K562 (cell line): ENCODE measurements at regions not wholly inside any gene's neighbourhood (a gene's known extent, or its start where the extent isn't known, plus 50 kb on each side); places are given as distances from the start of the nearest gene placed in this dataset.

Experiments
- ATAC-seq: fragments of 200-7000 bp; cut with Tn5 transposase; 3 replicates; pipeline ENCODE4 v1.9.1; 2020; ENCODE audit warnings: moderate library complexity
- BruUV-seq: library from RNA; stranded (reverse); fragments of 400-500 nt; replicated peaks from 2 replicates; lab custom pipeline; 2021; lab: Mats Ljungman, UMichigan
- CTCF ChIA-PET: fragments of 300-600 bp; formaldehyde crosslinking; extraction: SDS; loops from one replicate; lab custom pipeline; 2021; ENCODE audit warnings: low intra/inter-chr PET ratio; lab: Yijun Ruan, JAX
- POLR2A ChIA-PET: fragments of 300-600, 350-650 bp; sonication (Branson Sonifier 250); formaldehyde crosslinking; extraction: SDS; loops from one replicate; lab custom pipeline; 2021; ENCODE audit warnings: antibody characterized with exemption, inconsistent platforms; lab: Yijun Ruan, JAX
- DNase-seq, 4 experiments: peaks; one replicate each; pipeline versions ENCODE4 v3.0.0 to v3.0.0-alpha.2; 2011 to 2018; ENCODE audit warnings: low spot score in 3 of 4, mixed read lengths in 3 of 4; ENCODE audit errors: extremely low read depth in 1 of 4
- FAIRE-seq: peaks from 2 replicates; lab custom pipeline; 2011; peaks lifted over from hg19 to GRCh38; lab: Jason Lieb, UNC
- H2AFZ ChIP-seq: 2 replicates; pipeline ENCODE4 v1.6.0; 2011; ENCODE audit warnings: low read depth, low read length, control low read depth, inconsistent platforms
- H3K27ac ChIP-seq: fragments of 200-600 bp; 3 replicates; pipeline ENCODE4 v1.8.0; 2011; ENCODE audit warnings: low read depth, mild to moderate bottlenecking, control low read depth, inconsistent platforms, low read length, moderate library complexity, mixed read lengths; ENCODE audit errors: extremely low read depth
- H3K27me3 ChIP-seq, 2 experiments: fragments of 300-600 bp in 1 of 2; 2 replicates in 1 of 2; 3 replicates in 1 of 2; pipeline versions ENCODE4 v1.6.0 to v1.8.0; 2011; ENCODE audit warnings: inconsistent platforms in 2 of 2, low read length in 2 of 2, mild to moderate bottlenecking in 1 of 2, mixed read lengths in 1 of 2, moderate library complexity in 1 of 2; ENCODE audit not compliant: control insufficient read depth in 2 of 2, insufficient read depth in 2 of 2
- H3K36me3 ChIP-seq: fragments of 300-600 bp; 3 replicates; pipeline ENCODE4 v1.8.0; 2011; ENCODE audit warnings: mild to moderate bottlenecking, low read length, inconsistent platforms; ENCODE audit not compliant: control insufficient read depth, insufficient read depth
- H3K4me1 ChIP-seq, 2 experiments: fragments of 200-600 bp in 1 of 2; replicated peaks in 1 of 2; 2 replicates in 1 of 2; 3 replicates in 1 of 2; pipeline versions ENCODE4 v1.5.1 to v1.8.0; 2011; ENCODE audit warnings: inconsistent platforms in 2 of 2, low read length in 2 of 2, mild to moderate bottlenecking in 1 of 2, mixed read lengths in 1 of 2, moderate library complexity in 1 of 2; ENCODE audit not compliant: control insufficient read depth in 2 of 2, insufficient read depth in 2 of 2
- H3K4me2 ChIP-seq: 2 replicates; pipeline ENCODE4 v1.6.1; 2011; ENCODE audit warnings: low read length, control low read depth, inconsistent platforms, mixed read lengths; ENCODE audit not compliant: insufficient read depth
- H3K4me3 ChIP-seq: fragments of 200-600 bp; sonication (generic), shearing (Covaris generic); 2 replicates; pipeline ENCODE4 v1.5.1; 2016; ENCODE audit warnings: control low read depth, inconsistent platforms
- H3K79me2 ChIP-seq: fragments of 200-600 bp; 3 replicates; pipeline ENCODE4 v1.8.0; 2011; ENCODE audit warnings: low read length, inconsistent platforms; ENCODE audit not compliant: control insufficient read depth, insufficient read depth
- H3K9ac ChIP-seq, 2 experiments: 2 replicates each; pipeline versions ENCODE4 v1.6.0 to v1.6.1; 2011; ENCODE audit warnings: low read depth in 2 of 2, low read length in 2 of 2, control low read depth in 1 of 2, inconsistent platforms in 1 of 2, mild to moderate bottlenecking in 1 of 2, mixed read lengths in 1 of 2; ENCODE audit not compliant: insufficient read depth in 1 of 2
- H3K9me1 ChIP-seq: one replicate; pipeline ENCODE4 v1.6.0; 2011; ENCODE audit warnings: inconsistent platforms, mild to moderate bottlenecking, low read length, moderate library complexity; ENCODE audit not compliant: control insufficient read depth, insufficient read depth
- H3K9me3 ChIP-seq: replicated peaks from 2 replicates; pipeline ENCODE4 v1.5.1; 2011; ENCODE audit warnings: low read depth, low read length, inconsistent platforms; ENCODE audit not compliant: control insufficient read depth, insufficient read depth
- H4K20me1 ChIP-seq: replicated peaks from 2 replicates; pipeline ENCODE4 v1.6.1; 2011; ENCODE audit warnings: low read length, inconsistent platforms, mixed read lengths; ENCODE audit not compliant: control insufficient read depth, insufficient read depth
- DEAF1 ChIP-seq: fragments of 450-650 bp; formaldehyde crosslinking; IDR thresholded peaks from 2 replicates; pipeline ENCODE4 v1.4.0; 2020; ENCODE audit warnings: mild to moderate bottlenecking, moderate library complexity
- GABPB2 ChIP-seq: fragments of 250-450 bp; sonication (Bioruptor Pico); conservative IDR thresholded peaks from 2 replicates; pipeline ENCODE4 v1.5.1; 2021; ENCODE audit warnings: mild to moderate bottlenecking
- HNRNPLL ChIP-seq: fragments of 200-400 bp; formaldehyde crosslinking; IDR thresholded peaks from 2 replicates; pipeline ENCODE4 v1.6.1; 2017; ENCODE audit warnings: low read length, low read depth, mild to moderate bottlenecking; ENCODE audit not compliant: poor library complexity, severe bottlenecking
- HSF4 ChIP-seq: fragments of 250-450 bp; sonication (Bioruptor Pico); IDR thresholded peaks from 2 replicates; pipeline ENCODE4 v2.1.2; 2022; ENCODE audit warnings: mild to moderate bottlenecking, moderate library complexity, borderline replicate concordance
- NFE2 ChIP-seq: IDR thresholded peaks from 2 replicates; pipeline ENCODE4 v1.6.1; 2014; ENCODE audit warnings: antibody characterized with exemption, low read depth
- NFE2L1 ChIP-seq: fragments of 450-650 bp; IDR thresholded peaks from 2 replicates; pipeline ENCODE4 v1.6.1; 2016; ENCODE audit warnings: missing genetic modification characterization, low read depth, mild to moderate bottlenecking, missing compliant biosample characterization, moderate library complexity, borderline replicate concordance
- POLR2B ChIP-seq: fragments of 450-650 bp; IDR thresholded peaks from 2 replicates; pipeline ENCODE4 v1.6.1; 2018; ENCODE audit warnings: low read depth; ENCODE audit not compliant: partially characterized antibody
- RBM15 ChIP-seq: fragments of 200-400 bp; formaldehyde crosslinking; IDR thresholded peaks from 2 replicates; pipeline ENCODE4 v1.6.1; 2018; ENCODE audit warnings: mild to moderate bottlenecking, low read length, moderate library complexity; ENCODE audit not compliant: insufficient read depth
- SMAD3 ChIP-seq: fragments of 450-650 bp; formaldehyde crosslinking; conservative IDR thresholded peaks from 2 replicates; pipeline ENCODE4 v1.4.0; 2020; ENCODE audit warnings: mild to moderate bottlenecking
- SRSF7 ChIP-seq: fragments of 200-400 bp; formaldehyde crosslinking; optimal IDR thresholded peaks from 2 replicates; pipeline ENCODE3; 2017; ENCODE audit warnings: mild to moderate bottlenecking, low read depth, low read length
- TCF7 ChIP-seq: sonication (generic); IDR thresholded peaks from 2 replicates; pipeline ENCODE4 v1.6.1; 2016; ENCODE audit warnings: antibody characterized with exemption, borderline replicate concordance
- TCFL5 ChIP-seq: fragments of 250-450 bp; sonication (Bioruptor Pico); conservative IDR thresholded peaks from 2 replicates; pipeline ENCODE4 v1.6.1; 2021; ENCODE audit warnings: mild to moderate bottlenecking, moderate library complexity, matching md5 sums
- THRAP3 ChIP-seq: fragments of 450-650 bp; IDR thresholded peaks from 2 replicates; pipeline ENCODE4 v1.6.1; 2016; ENCODE audit warnings: mild to moderate bottlenecking, inconsistent platforms, borderline replicate concordance
- THRB ChIP-seq: fragments of 450-650 bp; formaldehyde crosslinking; conservative IDR thresholded peaks from 2 replicates; pipeline ENCODE4 v1.4.0; 2022; ENCODE audit warnings: mild to moderate bottlenecking, missing genetic modification characterization
- ZNF175 ChIP-seq: fragments of 200-800 bp; sonication (Bioruptor generic); IDR thresholded peaks from 2 replicates; pipeline ENCODE4 v1.6.1; 2016; ENCODE audit warnings: low read depth, mild to moderate bottlenecking, missing genetic modification characterization, missing compliant biosample characterization
- ZNF384 ChIP-seq: IDR thresholded peaks from 2 replicates; pipeline ENCODE4 v1.6.1; 2012; ENCODE audit warnings: low read depth, low read length, improper control_type of control experiment
- ZNF766 ChIP-seq: fragments of 200-800 bp; sonication (Bioruptor generic); conservative IDR thresholded peaks from 2 replicates; pipeline ENCODE4 v1.6.1; 2016; ENCODE audit warnings: missing genetic modification characterization, missing compliant biosample characterization
- WGBS: fragments of 100-300 bp; shearing (Covaris generic); methylation state at CpG from one replicate; pipeline ENCODE4 v1.1.6; 2016; ENCODE audit warnings: low coverage, mixed read lengths; ENCODE audit not compliant: insufficient coverage; ENCODE audit errors: missing lambda C conversion rate; 5-methylcytosine and 5-hydroxymethylcytosine counted together
- in situ Hi-C: fragments of 300-500 bp; cut with MboI; formaldehyde crosslinking; loops from 4 replicates; pipeline ENCODE4 v1.15.0; 2018; ENCODE audit warnings: inconsistent platforms, mixed read lengths
- intact Hi-C: fragments of 100-400 bp; cut with micrococcal nuclease; formaldehyde crosslinking; loops from 2 replicates; pipeline ENCODE4 v1.14.2; 2022

DNA sequence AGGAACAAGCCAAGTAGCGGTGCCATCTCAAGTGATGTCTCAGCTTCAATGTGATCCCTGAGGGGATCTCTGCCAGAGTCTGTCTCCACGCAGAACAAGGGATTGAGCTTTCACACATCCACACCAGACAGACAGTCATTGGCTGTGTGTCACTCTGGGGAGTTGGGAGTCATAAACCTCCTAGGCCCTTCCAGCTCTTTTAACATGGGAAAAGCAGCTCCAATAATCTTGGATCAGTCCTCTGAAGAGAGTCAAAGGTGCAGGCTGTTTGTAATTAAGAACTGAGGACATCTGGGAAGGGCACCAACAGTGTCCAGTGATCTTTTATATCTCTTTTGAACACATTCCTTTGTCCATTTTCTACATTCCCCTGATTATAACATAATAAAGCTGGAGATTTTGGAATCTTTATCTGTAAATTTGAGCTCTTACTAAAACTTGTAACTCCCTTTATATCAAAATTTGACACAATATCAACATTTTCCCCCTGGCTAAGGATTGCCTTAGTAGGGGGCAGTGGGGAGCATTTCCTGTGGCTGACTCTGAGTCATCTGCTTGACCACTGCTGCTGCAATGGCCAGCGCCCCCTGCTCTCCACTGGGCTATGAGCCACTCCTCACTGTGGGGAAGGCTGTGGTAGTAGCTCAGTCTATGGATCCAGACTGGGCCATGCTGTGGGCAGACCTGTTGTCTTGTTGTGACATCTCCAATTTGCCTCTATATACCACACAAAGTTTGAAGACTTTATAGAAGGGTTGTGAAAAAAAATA is 284.4 kb downstream of the OSTF1 start:
- ChIA-PET POLR2A (no interaction called here), CTCF (no interaction called here)
- Histone ChIP-seq H3K9ac (no peak overlapping the region), H3K79me2 (no peaks in the 10 kb centered on the region), H3K4me1 (no peaks in the 10 kb centered on the region), H3K4me3 (no peak overlapping the region), H2AFZ (no peak overlapping the region), H3K27me3 (no peaks in the 10 kb centered on the region), H3K27ac (no peak overlapping the region), H3K9me1 (no peaks in the 10 kb centered on the region), H3K4me2 (no peak overlapping the region), H3K9me3 (no peaks in the 10 kb centered on the region), H4K20me1 (no peaks in the 10 kb centered on the region), H3K36me3 (no peaks in the 10 kb centered on the region)
- no peak for DNase-seq
- FAIRE-seq = no peak
- intact Hi-C loops (no loop called here), in situ Hi-C loops (no loop called here)
- BruUV-seq = no TSS peak
- TF ChIP-seq HNRNPLL (no peak), NFE2 (no peak), THRAP3 (no peak), ZNF384 (no peak), SRSF7 (no peak), ZNF175 (CRISPR knock-in tag) (no peak), NFE2L1 (tag) (no peak), GABPB2 (CRISPR knock-in tag) (no peak), TCF7 (no peak), POLR2B (no peak), RBM15 (no peak), SMAD3 (CRISPR knock-in tag) (no peak), TCFL5 (CRISPR knock-in tag) (no peak), THRB (CRISPR knock-in tag) (no peak), DEAF1 (CRISPR knock-in tag) (no peak), ZNF766 (no peak), HSF4 (CRISPR knock-in tag) (no peak)
- WGBS = 0% methylated on average over 3 of the region's 3 CpGs
- no peak for ATAC-seq
